ENCODE measurements at regions not wholly inside any gene's neighbourhood (a gene's known extent, or its start where the extent isn't known, plus 50 kb on each side); places are given as distances from the start of the nearest gene placed in this dataset.

- no peak for DNase-seq (ENCODE audit: low spot score)
- H3K27ac Mint-ChIP-seq (ENCODE audit: unreplicated experiment), result no peak overlapping the region
- no peak overlapping the region for H3K4me3 Mint-ChIP-seq (ENCODE audit: unreplicated experiment)
- TF ChIP-seq, protein P1, sequence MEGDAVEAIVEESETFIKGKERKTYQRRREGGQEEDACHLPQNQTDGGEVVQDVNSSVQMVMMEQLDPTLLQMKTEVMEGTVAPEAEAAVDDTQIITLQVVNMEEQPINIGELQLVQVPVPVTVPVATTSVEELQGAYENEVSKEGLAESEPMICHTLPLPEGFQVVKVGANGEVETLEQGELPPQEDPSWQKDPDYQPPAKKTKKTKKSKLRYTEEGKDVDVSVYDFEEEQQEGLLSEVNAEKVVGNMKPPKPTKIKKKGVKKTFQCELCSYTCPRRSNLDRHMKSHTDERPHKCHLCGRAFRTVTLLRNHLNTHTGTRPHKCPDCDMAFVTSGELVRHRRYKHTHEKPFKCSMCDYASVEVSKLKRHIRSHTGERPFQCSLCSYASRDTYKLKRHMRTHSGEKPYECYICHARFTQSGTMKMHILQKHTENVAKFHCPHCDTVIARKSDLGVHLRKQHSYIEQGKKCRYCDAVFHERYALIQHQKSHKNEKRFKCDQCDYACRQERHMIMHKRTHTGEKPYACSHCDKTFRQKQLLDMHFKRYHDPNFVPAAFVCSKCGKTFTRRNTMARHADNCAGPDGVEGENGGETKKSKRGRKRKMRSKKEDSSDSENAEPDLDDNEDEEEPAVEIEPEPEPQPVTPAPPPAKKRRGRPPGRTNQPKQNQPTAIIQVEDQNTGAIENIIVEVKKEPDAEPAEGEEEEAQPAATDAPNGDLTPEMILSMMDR (IDR thresholded peaks at IDR 0.05; ENCODE audit: unreplicated experiment), result no peak
- H3K27me3 Mint-ChIP-seq (ENCODE audit: unreplicated experiment), result no peaks in the 10 kb centered on the region
- no peaks in the 10 kb centered on the region for H3K4me1 Mint-ChIP-seq (ENCODE audit: unreplicated experiment)
- H3K36me3 Mint-ChIP-seq (ENCODE audit: low read depth, unreplicated experiment), result no peaks in the 10 kb centered on the region
- H3K9me3 Mint-ChIP-seq (ENCODE audit: unreplicated experiment), result no peaks in the 10 kb centered on the region
Observed at GRCh38 chr2:155643056-155643775, 689.3 kb downstream of the NR4A2 start.

DNA sequence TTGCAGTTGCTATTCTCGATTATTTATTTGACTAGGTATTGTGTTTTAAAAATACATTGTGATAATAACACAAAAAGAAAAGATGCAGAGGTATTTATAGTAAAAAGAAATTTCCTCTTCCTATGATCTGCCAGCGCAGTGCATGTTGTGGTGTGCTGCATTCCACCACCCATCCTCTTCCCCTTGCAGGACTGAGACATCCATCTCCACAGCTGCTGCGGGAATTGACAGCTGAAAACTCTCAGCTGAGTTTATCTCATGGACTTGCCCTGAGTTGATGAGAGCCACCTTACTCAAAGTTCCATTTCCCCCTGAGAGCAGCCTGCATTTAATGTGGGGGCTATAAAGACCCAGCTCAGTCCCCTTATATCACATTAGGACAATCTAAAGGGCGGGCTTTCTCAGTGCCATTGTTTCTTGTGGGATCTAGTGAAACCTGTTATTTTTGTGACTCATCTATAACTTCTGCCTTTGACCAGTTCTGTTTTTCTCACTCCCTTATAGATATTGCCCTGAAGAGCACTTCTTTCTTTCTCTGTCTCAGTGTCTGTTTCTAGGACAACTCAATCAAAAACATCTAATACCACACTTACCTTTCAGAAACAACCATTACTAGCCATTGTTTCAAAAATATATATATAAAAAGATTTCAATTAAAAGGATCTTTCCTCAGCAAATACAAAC is 698.5 kb downstream of the NR4A2 start:
- Mint-ChIP-seq H3K27ac (ENCODE audit: unreplicated experiment) (no peak overlapping the region), H3K9me3 (ENCODE audit: unreplicated experiment) (no peaks in the 10 kb centered on the region), H3K27me3 (ENCODE audit: unreplicated experiment) (no peaks in the 10 kb centered on the region), H3K36me3 (ENCODE audit: low read depth, unreplicated experiment) (no peaks in the 10 kb centered on the region), H3K4me1 (ENCODE audit: unreplicated experiment) (peaks cover 5% of the 10 kb centered on the region), H3K4me3 (ENCODE audit: unreplicated experiment) (no peak overlapping the region)
- DNase-seq (ENCODE audit: low spot score), result no peak
- TF ChIP-seq, protein P1 (IDR thresholded peaks at IDR 0.05; ENCODE audit: unreplicated experiment), result no peak

GRCh38 chr2:155633060-155633839 is 699.3 kb downstream of the NR4A2 start:
- TF ChIP-seq, protein P1 (IDR thresholded peaks at IDR 0.05; ENCODE audit: unreplicated experiment), result no peak
- Mint-ChIP-seq H3K27ac (ENCODE audit: unreplicated experiment) (no peak overlapping the region), H3K36me3 (ENCODE audit: low read depth, unreplicated experiment) (no peaks in the 10 kb centered on the region), H3K27me3 (ENCODE audit: unreplicated experiment) (no peaks in the 10 kb centered on the region), H3K9me3 (ENCODE audit: unreplicated experiment) (no peaks in the 10 kb centered on the region), H3K4me1 (ENCODE audit: unreplicated experiment) (peaks cover 5% of the 10 kb centered on the region), H3K4me3 (ENCODE audit: unreplicated experiment) (no peak overlapping the region)
- no peak for DNase-seq (ENCODE audit: low spot score)

GRCh38 chr2:155630760-155631159 is 701.8 kb downstream of the NR4A2 start:
- TF ChIP-seq, protein P1 (IDR thresholded peaks at IDR 0.05; ENCODE audit: unreplicated experiment), result no peak
- DNase-seq (ENCODE audit: low spot score), result no peak
- no peaks in the 10 kb centered on the region for H3K27me3 Mint-ChIP-seq (ENCODE audit: unreplicated experiment)
- H3K9me3 Mint-ChIP-seq (ENCODE audit: unreplicated experiment), result no peaks in the 10 kb centered on the region
- H3K36me3 Mint-ChIP-seq (ENCODE audit: low read depth, unreplicated experiment), result no peaks in the 10 kb centered on the region
- H3K4me3 Mint-ChIP-seq (ENCODE audit: unreplicated experiment), result no peak overlapping the region
- peaks cover 5% of the 10 kb centered on the region for H3K4me1 Mint-ChIP-seq (ENCODE audit: unreplicated experiment)
- H3K27ac Mint-ChIP-seq (ENCODE audit: unreplicated experiment), result no peak overlapping the region
